Esophagus muscularis mucosa (tissue), 3 donors: ENCODE measurements at regions not wholly inside any gene's neighbourhood (a gene's known extent, or its start where the extent isn't known, plus 50 kb on each side); places are given as distances from the start of the nearest gene placed in this dataset.

Source experiments
- CTCF ChIP-seq, 3 experiments: fragments of 200-600 bp in 2 of 3; fragments of 450-650 bp in 1 of 3; sonication (generic) in 2 of 3; IDR thresholded peaks; one replicate each; pipeline ENCODE4 v1.5.1; 2017 to 2019; ENCODE audit warnings: antibody characterized with exemption in 3 of 3, mild to moderate bottlenecking in 2 of 3, moderate library complexity in 1 of 3
- POLR2A ChIP-seq: fragments of 450-650 bp; IDR thresholded peaks from one replicate; pipeline ENCODE4 v1.6.1; 2017; ENCODE audit warnings: antibody characterized with exemption, moderate library complexity, mild to moderate bottlenecking, low read depth

- TF ChIP-seq CTCF (IDR thresholded peaks at IDR 0.05) (no peak), POLR2A (no peak)
These were observed 173.4 kb upstream of the CDH12 start for GRCh38 chr5:23026252-23027170.
